DMS53 (cell line): ENCODE measurements at regions not wholly inside any gene's neighbourhood (a gene's known extent, or its start where the extent isn't known, plus 50 kb on each side); places are given as distances from the start of the nearest gene placed in this dataset.
A peak's percentile ranks its signal among the peaks of the same experiment; 100 is the strongest.

Experiments
- DNase-seq: peaks from one replicate; lab custom pipeline; 2025; lab: John Stamatoyannopoulos, UW

DNA sequence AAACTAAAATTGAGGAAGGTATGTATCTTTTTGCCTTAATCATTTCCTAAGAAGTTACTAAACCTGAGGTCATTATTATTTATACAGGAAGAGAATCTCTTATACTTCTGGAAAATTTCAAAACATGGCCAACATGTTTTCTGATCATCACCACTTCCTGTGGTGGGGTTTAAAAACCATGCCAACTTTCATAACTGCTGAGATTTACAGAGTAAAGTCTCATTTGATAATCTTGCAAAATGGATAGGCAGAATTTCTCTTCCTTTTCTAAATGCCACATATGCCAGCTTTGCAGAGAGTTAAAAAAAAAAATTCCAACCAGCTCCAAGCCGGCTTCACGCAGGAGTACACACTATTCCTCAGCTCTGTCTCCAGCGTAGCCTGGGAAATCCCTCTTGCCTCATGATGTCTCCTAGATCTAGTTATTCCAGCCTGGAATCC lies 124.3 kb upstream of the SPRED1 start:
- DNase-seq = no peak

GRCh38 chr15:38128921-38129320 lies 123.7 kb upstream of the SPRED1 start:
- no peak for DNase-seq

- DNase-seq = no peak
Observed at GRCh38 chr15:38129531-38130204, 123.0 kb upstream of the SPRED1 start.

- no peak for DNase-seq
Observed at GRCh38 chr15:38130205-38130567, 122.5 kb upstream of the SPRED1 start.

- DNase-seq = no peak
Observed at GRCh38 chr15:38130740-38131498, 121.7 kb upstream of the SPRED1 start.

DNA sequence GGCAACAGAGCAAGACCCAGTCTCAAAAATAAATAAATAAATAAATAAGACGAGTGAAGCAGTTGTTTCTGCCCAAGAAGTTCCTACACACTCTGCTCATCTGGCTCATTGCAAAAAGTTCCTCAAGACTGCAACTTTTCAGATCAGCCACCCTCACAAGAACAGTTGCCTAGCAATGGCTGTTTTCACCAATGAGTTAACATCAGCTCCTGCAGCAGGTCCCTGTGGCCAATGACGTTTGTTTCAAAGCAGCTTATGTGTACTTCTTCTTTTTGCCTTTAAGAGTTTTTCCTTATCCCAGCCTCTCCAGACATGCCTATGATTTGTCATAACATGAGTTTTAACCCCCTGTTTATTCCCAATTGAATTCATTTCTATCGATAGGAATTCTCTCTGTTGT lies 118.4 kb upstream of the SPRED1 start:
- DNase-seq = no peak

- DNase-seq = peak; percentile 50
Observed at GRCh38 chr15:38142195-38142594, 110.4 kb upstream of the SPRED1 start.

GRCh38 chr15:38144921-38145320 lies 107.7 kb upstream of the SPRED1 start:
- DNase-seq = no peak

DNA sequence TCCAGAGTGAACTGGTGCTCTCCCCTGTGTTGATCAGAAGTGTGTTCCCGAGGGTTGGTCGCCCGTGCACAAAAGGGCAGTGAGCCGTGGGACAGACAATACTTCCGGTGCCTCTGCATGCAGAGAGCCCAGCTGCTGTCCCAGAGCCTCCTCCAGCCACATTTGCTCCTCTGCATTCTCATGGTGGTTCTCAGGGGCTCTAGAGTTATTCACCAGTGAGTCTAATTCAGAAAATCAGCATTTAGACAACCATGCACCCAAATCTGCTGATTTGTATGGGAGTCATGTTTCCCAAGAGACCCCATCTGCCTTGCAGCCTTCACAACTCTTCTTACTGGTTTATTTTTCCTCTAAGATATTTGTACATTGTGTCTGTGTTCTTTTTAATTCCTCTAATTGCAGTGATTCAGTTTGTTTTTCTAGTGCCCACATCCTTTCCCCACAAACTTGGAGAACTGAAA lies 107.0 kb upstream of the SPRED1 start:
- DNase-seq = no peak

DNA sequence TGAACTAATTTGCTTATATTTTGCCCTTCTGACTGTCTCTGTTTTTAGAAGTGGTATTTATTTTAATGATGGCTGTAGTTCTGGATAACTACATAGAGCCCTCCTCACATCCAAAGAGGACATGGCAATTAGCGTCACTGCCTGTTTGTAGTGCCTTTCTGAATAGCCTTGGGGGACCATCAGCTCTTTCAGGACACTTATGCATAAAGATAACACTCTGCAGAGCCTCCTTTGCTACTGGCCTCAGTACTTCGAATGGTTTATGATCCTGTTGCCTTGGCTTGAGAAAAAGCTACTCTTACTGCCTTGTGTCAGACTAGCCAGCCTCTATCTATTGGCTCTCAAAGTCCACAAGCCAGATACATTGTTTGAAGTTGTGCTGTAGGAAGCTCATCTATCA lies 105.4 kb upstream of the SPRED1 start:
- DNase-seq = no peak

- DNase-seq = no peak
Observed at GRCh38 chr15:38148471-38148870, 104.2 kb upstream of the SPRED1 start.

DNA sequence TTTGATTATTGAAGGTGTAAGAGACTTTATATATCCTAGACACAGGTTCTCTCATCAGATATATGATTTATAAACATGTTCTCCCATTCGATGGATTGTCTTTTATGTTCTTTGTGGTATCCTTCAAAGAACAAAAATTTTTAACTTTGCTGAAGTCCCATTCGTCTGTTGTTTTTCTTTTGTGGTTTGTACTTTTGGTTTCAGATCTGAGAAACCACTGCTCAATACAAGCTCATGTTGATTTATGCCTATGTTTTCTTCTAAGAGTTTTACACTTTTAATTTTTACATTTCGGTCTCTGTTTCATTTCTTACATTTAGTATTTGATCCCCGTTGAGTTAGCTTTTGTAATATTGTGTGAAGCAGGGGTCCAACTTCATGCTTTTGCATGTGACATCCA lies 103.3 kb upstream of the SPRED1 start:
- DNase-seq = no peak

DNA sequence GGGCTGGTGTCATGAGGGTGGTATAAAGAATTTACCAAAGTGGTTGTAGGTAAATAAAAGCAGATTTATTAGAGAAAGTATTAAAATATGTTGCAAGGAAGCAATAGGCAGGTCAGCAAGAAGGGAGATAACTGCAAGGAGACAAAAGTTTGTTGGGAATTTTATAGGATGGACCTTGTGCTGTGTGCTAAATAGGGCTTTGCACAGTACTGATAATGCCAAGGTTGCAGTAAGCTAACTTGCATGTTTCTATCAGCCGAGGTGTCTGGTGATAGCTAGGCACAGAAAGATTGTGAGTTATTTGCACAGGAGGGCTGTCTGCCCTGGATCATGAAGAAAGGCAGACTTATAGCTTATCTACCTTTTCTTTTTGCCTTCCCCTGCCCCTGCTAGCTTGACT lies 102.5 kb upstream of the SPRED1 start:
- DNase-seq = no peak

GRCh38 chr15:38150794-38151193 lies 101.8 kb upstream of the SPRED1 start:
- peak; percentile 4 for DNase-seq

DNA sequence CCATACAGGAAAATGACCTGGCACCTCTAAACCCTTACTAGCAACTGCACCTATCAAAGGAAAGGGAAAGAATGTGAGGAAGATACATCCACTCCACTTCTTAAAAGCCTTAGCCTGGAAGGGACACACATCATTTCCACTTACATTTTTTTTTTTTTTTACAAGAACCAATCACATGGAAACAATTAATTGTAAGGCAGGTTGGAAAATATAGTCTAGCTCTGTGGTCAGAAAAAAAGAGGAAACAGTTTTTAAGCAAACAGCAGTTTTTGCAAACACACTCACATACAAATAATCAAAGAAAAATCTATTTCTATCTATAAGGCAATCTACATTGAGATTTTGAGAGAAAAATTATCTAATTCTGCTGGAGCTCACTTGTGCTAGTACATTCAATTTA lies 98.9 kb upstream of the SPRED1 start:
- no peak for DNase-seq

DNA sequence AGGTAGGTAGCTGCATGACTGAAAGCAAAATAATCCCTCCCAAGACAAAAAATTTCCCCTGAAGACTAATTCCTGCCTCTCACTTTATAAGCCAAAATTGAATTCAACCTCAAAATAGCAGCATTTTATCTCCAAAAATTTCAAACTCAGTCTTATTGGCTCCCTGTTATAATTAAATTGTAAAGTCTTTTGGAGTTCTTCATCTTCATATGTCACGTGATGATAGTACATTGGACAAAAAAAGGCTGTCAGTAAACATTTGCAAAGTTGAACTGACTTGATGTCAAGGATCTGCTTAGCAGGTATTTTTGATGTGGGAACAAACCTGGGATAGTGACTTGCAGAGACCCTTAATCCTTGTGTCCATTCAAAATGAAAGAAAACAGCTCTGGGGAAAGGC lies 98.4 kb upstream of the SPRED1 start:
- DNase-seq = no peak

DNA sequence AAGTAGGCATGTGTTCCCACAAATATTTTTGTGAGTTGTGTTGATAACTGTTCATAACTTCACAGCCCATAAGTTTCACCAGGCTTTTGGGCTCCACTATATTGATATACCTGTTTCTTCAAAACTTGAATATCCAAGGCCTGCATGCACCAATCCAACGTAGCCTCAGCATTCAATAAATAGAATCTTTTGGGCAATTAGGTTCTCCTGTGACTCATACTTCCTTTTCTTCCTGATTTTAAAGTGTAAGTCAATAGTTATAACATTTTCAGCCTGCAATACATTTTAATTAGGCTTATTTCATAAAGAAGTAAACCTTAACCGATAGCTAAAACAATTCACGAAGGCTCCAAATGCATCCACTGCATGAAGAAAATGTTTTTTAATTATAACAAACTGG lies 97.8 kb upstream of the SPRED1 start:
- DNase-seq = no peak

DNA sequence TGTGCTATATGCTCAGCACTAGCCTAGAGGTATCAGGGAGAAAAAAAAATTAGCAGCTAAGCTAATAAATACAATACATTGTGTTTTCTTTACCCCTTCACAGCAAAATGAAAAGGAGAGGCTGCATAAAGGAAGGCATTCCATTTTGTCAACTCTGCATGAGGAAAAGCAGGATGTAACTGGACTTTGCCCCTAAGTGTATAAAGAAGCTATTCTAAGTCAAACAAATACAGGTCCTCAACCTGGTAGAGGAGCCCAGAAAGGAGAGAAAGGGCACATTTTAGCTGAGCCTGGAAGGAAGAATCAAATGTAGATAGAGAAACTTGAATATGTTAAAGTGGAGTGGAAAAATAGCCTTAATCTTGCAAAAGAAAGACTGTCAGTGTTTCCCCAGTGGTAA lies 89.0 kb upstream of the SPRED1 start:
- DNase-seq = peak; percentile 70

- peak; percentile 28 for DNase-seq
Observed at GRCh38 chr15:38164061-38164460, 88.6 kb upstream of the SPRED1 start.

- DNase-seq = peak; percentile 25
Observed at GRCh38 chr15:38164507-38164906, 88.1 kb upstream of the SPRED1 start.

DNA sequence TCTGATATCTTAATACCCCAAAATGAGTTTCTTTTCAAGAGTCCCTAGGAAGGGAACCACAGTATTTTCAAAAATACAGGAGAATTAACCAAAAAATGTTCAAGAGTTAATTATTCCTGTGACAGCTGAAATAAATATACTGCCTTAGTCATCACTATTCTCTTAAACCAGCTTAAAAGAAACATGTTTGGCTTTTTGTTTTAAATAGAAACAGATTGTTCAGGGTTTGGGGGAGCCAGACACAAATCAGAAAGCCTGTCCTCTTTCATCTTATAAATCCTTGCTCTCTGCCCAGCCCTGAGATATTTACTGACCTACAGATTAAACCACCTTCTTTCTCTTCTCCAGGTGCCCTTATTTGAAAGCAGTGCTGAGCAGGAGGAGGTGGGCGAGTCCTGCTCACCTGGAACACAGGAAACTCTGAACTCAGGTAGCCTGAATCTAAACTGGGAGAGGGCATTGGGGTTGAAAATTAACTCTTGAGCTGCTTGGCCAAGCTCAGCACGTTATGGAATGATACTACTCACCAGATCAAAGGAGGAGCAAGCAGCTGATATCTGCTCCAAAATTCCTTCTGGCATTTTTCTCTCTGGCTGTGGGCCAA lies 84.1 kb upstream of the SPRED1 start:
- peak; percentile 4 for DNase-seq

DNA sequence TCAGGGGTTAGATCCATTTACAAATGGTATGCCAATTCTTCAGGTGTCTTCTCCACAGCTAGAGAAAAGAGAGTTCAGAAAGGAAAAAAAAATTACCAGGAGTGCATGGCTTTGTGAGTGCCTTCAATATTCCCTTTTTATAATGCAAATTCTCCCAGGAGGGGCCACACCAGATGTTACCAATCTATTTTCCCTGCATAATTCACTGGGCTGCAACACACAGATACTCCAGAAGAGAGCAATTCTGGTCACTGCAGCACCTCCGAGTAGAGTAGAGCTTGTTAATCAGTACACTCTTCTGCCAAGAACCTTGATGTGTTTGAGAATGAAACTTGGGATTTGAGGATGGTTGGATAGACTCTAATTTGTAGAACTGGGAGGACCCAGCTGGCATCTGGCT lies 80.7 kb upstream of the SPRED1 start:
- DNase-seq = no peak

GRCh38 chr15:38174691-38175090 lies 77.9 kb upstream of the SPRED1 start:
- DNase-seq = no peak
